Stomach (tissue), 4 donors: ENCODE measurements at regions not wholly inside any gene's neighbourhood (a gene's known extent, or its start where the extent isn't known, plus 50 kb on each side); places are given as distances from the start of the nearest gene placed in this dataset.

Source experiments
- EP300 ChIP-seq: sonication (generic); formaldehyde crosslinking; IDR thresholded peaks from one replicate; pipeline ENCODE4 v1.6.1; 2017; ENCODE audit warnings: antibody characterized with exemption
- POLR2A ChIP-seq, 4 donors: fragments of 450-650 bp; IDR thresholded peaks; one replicate each; pipeline ENCODE4 v1.6.1; 2016; ENCODE audit warnings: antibody characterized with exemption in 4 of 4, control low read depth in 2 of 4, mild to moderate bottlenecking in 1 of 4, moderate library complexity in 1 of 4
- POLR2AphosphoS5 ChIP-seq, 3 donors: sonication (generic); formaldehyde crosslinking; IDR thresholded peaks; one replicate each; pipeline ENCODE4 v1.6.1; 2016; ENCODE audit warnings: antibody characterized with exemption in 3 of 3
- TF ChIP-seq, protein P1 (sequence below), 7 experiments: fragments of 450-650 bp in 4 of 7; fragments of 200-600 bp in 3 of 7; sonication (generic) in 3 of 7; IDR thresholded peaks; one replicate each; pipeline ENCODE4 v1.5.1; 2016 to 2019; ENCODE audit warnings: antibody characterized with exemption in 7 of 7, control low read depth in 2 of 7, mild to moderate bottlenecking in 1 of 7

GRCh38 chr1:232728507-232729263 lies 76.5 kb upstream of the MAP10 start:
- TF ChIP-seq EP300: no peak
- TF ChIP-seq, protein P1, sequence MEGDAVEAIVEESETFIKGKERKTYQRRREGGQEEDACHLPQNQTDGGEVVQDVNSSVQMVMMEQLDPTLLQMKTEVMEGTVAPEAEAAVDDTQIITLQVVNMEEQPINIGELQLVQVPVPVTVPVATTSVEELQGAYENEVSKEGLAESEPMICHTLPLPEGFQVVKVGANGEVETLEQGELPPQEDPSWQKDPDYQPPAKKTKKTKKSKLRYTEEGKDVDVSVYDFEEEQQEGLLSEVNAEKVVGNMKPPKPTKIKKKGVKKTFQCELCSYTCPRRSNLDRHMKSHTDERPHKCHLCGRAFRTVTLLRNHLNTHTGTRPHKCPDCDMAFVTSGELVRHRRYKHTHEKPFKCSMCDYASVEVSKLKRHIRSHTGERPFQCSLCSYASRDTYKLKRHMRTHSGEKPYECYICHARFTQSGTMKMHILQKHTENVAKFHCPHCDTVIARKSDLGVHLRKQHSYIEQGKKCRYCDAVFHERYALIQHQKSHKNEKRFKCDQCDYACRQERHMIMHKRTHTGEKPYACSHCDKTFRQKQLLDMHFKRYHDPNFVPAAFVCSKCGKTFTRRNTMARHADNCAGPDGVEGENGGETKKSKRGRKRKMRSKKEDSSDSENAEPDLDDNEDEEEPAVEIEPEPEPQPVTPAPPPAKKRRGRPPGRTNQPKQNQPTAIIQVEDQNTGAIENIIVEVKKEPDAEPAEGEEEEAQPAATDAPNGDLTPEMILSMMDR (IDR thresholded peaks at IDR 0.05): no peak
- no peak for TF ChIP-seq POLR2A (IDR thresholded peaks at IDR 0.05)
- no peak for TF ChIP-seq POLR2AphosphoS5 (IDR thresholded peaks at IDR 0.05)
